Activated CD8-positive, alpha-beta T cell treated with anti-CD3 and anti-CD28 coated beads for 36 hours (primary cell): ENCODE measurements at regions not wholly inside any gene's neighbourhood (a gene's known extent, or its start where the extent isn't known, plus 50 kb on each side); places are given as distances from the start of the nearest gene placed in this dataset.

Experiments used
- ATAC-seq: fragments of 200-7000 bp; cut with Tn5 transposase; one replicate; pipeline ENCODE4 v1.10.0; 2021; ENCODE audit warnings: mild to moderate bottlenecking, moderate library complexity
- CTCF ChIA-PET: fragments of 350-600 bp; sonication (Branson Sonifier 250); formaldehyde crosslinking; loops from one replicate; lab custom pipeline; 2021; ENCODE audit warnings: antibody characterized with exemption; lab: Charles Lee
- POLR2A ChIA-PET: fragments of 350-600 bp; sonication (Branson Sonifier 250); formaldehyde crosslinking; loops from one replicate; lab custom pipeline; 2021; ENCODE audit warnings: antibody characterized with exemption; lab: Charles Lee
- DNase-seq: peaks from one replicate; pipeline ENCODE4 v3.0.0-alpha.2; 2020
- H3K27ac Mint-ChIP-seq: one replicate; pipeline ENCODE4 v1.8.0; 2021; ENCODE audit warnings: mild to moderate bottlenecking, mixed read lengths
- H3K27me3 Mint-ChIP-seq: one replicate; pipeline ENCODE4 v1.8.0; 2021; ENCODE audit warnings: mixed read lengths
- H3K36me3 Mint-ChIP-seq: one replicate; pipeline ENCODE4 v1.8.0; 2021; ENCODE audit warnings: low read depth, mixed read lengths
- H3K4me1 Mint-ChIP-seq: one replicate; pipeline ENCODE4 v1.8.0; 2021; ENCODE audit warnings: low read depth, mixed read lengths
- H3K4me3 Mint-ChIP-seq: one replicate; pipeline ENCODE4 v1.8.0; 2021; ENCODE audit warnings: mild to moderate bottlenecking, moderate library complexity, mixed read lengths
- H3K9me3 Mint-ChIP-seq: one replicate; pipeline ENCODE4 v1.8.0; 2021; ENCODE audit warnings: mixed read lengths
- intact Hi-C: fragments of 100-400 bp; cut with micrococcal nuclease; formaldehyde crosslinking; loops from one replicate; pipeline ENCODE4 v1.10.0; 2022
- TF ChIP-seq, protein P1 (sequence below): fragments of 200-600 bp; IDR thresholded peaks from one replicate; pipeline ENCODE4 v1.8.0; 2022; ENCODE audit warnings: antibody characterized with exemption, mild to moderate bottlenecking

DNA sequence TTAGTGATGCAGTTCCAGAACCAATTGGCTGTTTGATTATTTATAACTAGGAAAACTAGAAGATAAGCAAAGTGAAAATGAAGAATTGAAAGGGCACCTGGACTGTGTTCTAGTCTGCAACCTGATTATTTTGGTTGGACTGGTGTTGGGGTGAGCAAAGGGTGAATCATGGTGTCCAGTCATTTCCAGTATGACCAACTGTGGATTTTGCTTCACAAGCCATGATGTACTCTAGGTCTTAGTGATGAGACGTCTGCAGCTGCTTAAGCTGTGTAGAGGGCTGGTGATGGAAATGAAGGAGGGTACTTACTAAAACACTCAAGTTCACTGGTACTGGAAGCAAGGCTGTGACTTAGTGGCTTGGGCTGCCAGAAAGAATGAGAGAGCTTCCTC, 193.2 kb upstream of the FRMD6 start:
- CTCF ChIA-PET: interaction anchor here (0.8 kb wide), 1 partner anchor 10 kb away, joined by 3 read pairs; no protein-coding TSS in a partner anchor

DNA sequence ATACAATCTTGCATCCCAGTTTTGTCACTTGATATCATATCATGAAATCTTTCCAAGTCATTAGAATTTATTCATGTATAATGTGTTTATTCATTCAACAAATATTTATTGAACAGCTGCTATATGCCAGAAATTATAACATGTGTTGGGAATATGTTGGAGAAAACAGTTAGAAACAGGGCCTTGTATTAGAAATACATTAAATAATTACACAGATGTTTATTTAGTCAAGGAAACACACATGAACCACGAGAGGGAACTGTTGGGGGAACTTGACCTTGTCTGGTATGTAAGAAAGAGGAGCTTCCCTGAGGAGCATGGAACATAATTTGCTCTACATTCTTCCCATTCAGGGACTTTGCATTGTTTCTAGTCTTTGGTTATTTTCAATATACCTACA, 191.7 kb upstream of the FRMD6 start:
- ChIA-PET CTCF (no interaction called here), POLR2A (no interaction called here)
- Mint-ChIP-seq H3K9me3 (no peaks in the 10 kb centered on the region), H3K27ac (no peak overlapping the region), H3K36me3 (no peaks in the 10 kb centered on the region), H3K4me1 (no peaks in the 10 kb centered on the region), H3K4me3 (no peak overlapping the region), H3K27me3 (peaks cover 6% of the 10 kb centered on the region)
- ATAC-seq (no peak), DNase-seq (no peak)
- intact Hi-C loops: no loop called here
- TF ChIP-seq, protein P1, sequence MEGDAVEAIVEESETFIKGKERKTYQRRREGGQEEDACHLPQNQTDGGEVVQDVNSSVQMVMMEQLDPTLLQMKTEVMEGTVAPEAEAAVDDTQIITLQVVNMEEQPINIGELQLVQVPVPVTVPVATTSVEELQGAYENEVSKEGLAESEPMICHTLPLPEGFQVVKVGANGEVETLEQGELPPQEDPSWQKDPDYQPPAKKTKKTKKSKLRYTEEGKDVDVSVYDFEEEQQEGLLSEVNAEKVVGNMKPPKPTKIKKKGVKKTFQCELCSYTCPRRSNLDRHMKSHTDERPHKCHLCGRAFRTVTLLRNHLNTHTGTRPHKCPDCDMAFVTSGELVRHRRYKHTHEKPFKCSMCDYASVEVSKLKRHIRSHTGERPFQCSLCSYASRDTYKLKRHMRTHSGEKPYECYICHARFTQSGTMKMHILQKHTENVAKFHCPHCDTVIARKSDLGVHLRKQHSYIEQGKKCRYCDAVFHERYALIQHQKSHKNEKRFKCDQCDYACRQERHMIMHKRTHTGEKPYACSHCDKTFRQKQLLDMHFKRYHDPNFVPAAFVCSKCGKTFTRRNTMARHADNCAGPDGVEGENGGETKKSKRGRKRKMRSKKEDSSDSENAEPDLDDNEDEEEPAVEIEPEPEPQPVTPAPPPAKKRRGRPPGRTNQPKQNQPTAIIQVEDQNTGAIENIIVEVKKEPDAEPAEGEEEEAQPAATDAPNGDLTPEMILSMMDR: no peak

More for the DNA sequence above, 193.2 kb upstream of the FRMD6 start:
- Mint-ChIP-seq H3K27ac (no peak overlapping the region), H3K36me3 (no peaks in the 10 kb centered on the region), H3K27me3 (peaks cover 6% of the 10 kb centered on the region), H3K4me1 (no peaks in the 10 kb centered on the region), H3K9me3 (no peaks in the 10 kb centered on the region), H3K4me3 (no peak overlapping the region)
- ATAC-seq: no peak
- no peak for DNase-seq
- POLR2A ChIA-PET: no interaction called here
- intact Hi-C loops: no loop called here
- TF ChIP-seq, protein P1: no peak

DNA sequence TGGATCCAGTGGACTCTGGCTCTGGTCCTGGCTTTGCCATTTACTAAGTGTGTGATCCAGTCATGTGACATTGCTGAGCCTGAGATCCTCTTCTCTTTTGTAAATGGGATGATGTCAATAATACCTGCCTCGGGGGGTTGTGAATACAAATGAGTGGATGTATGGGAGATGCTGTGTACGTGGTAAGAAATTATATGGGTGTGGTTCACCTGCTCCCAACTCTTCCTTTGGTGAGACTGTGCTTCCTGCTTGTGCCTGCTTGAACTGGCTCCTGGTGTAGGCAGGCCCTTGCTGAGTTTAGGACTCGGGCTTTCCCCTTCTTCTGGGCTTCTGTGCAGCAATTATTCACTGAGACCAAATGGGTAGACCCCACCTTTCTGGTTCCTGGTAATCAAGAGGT, 189.5 kb upstream of the FRMD6 start:
- no peaks in the 10 kb centered on the region for H3K4me1 Mint-ChIP-seq
- POLR2A ChIA-PET: no interaction called here
- no peaks in the 10 kb centered on the region for H3K36me3 Mint-ChIP-seq
- H3K4me3 Mint-ChIP-seq: no peak overlapping the region
- no peak for ATAC-seq
- no peak overlapping the region for H3K27ac Mint-ChIP-seq
- CTCF ChIA-PET: no interaction called here
- H3K9me3 Mint-ChIP-seq: no peaks in the 10 kb centered on the region
- H3K27me3 Mint-ChIP-seq: peaks cover 2% of the 10 kb centered on the region
- intact Hi-C loops: no loop called here
- TF ChIP-seq, protein P1: no peak
- no peak for DNase-seq

DNA sequence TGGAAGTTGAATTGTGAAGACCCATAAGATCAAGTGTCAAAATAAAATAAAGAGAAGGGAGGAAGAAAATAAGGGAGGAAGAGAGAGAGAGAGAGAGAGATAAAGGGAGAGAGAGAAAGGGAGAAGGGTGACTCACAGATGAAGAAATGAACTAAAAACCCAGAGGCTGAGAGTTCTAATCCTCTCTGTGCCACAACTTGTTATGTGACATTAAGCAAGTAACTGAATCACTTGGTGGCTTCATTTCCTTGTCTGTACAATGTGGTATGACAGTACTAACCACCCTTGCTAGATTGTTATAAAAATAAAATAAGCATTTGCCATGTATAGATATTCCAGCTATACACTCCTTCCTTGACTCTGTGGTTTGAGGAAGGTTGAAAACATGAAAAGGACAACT, 189.0 kb upstream of the FRMD6 start:
- TF ChIP-seq, protein P1: no peak
- ChIA-PET CTCF (no interaction called here), POLR2A (no interaction called here)
- H3K4me3 Mint-ChIP-seq: no peak overlapping the region
- intact Hi-C loops: no loop called here
- no peaks in the 10 kb centered on the region for H3K4me1 Mint-ChIP-seq
- H3K36me3 Mint-ChIP-seq: no peaks in the 10 kb centered on the region
- H3K27me3 Mint-ChIP-seq: no peaks in the 10 kb centered on the region
- no peak overlapping the region for H3K27ac Mint-ChIP-seq
- H3K9me3 Mint-ChIP-seq: no peaks in the 10 kb centered on the region
- no peak for ATAC-seq
- no peak for DNase-seq

DNA sequence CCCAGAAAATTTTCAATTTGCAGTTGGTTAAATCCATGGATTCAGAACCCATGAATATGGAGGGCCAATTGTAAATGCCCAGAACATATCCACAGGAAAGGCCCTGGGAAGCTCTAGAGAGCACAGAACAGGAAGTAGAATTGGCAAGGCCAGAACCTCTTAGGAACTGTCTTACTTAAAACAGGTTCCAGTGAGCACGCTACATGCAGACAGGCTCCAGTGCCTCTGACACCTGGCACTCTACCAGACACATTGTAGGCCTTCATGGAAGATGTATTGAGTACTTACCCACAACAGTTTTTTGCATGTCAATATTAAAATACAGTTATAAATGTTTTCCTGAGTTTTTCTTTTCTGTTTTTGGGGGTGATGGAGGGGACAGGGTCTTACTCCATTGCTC, 188.2 kb upstream of the FRMD6 start:
- CTCF ChIA-PET: no interaction called here
- H3K9me3 Mint-ChIP-seq: no peaks in the 10 kb centered on the region
- H3K36me3 Mint-ChIP-seq: no peaks in the 10 kb centered on the region

More for the DNA sequence above, 188.2 kb upstream of the FRMD6 start:
- intact Hi-C loops: no loop called here
- Mint-ChIP-seq H3K4me3 (no peak overlapping the region), H3K27ac (no peak overlapping the region), H3K4me1 (no peaks in the 10 kb centered on the region), H3K27me3 (no peaks in the 10 kb centered on the region)
- POLR2A ChIA-PET: no interaction called here
- ATAC-seq (no peak), DNase-seq (no peak)
- TF ChIP-seq, protein P1: no peak
